ELF-1 (cell line): ENCODE measurements at regions not wholly inside any gene's neighbourhood (a gene's known extent, or its start where the extent isn't known, plus 50 kb on each side); places are given as distances from the start of the nearest gene placed in this dataset.
A peak's percentile ranks its signal among the peaks of the same experiment; 100 is the strongest.

ENCODE experiments used
- DNase-seq: peaks from one replicate; pipeline ENCODE4 v3.0.0-alpha.2; 2016; ENCODE audit warnings: low read depth, low spot score

GRCh38 chr11:69869311-69869939 lies 50.2 kb upstream of the FGF3 start:
- no peak for DNase-seq

- DNase-seq: no peak
Measured at GRCh38 chr11:69870766-69871165, 51.5 kb upstream of the FGF3 start.

- no peak for DNase-seq
Measured at GRCh38 chr11:69873166-69874077, 54.2 kb upstream of the FGF3 start.

DNA sequence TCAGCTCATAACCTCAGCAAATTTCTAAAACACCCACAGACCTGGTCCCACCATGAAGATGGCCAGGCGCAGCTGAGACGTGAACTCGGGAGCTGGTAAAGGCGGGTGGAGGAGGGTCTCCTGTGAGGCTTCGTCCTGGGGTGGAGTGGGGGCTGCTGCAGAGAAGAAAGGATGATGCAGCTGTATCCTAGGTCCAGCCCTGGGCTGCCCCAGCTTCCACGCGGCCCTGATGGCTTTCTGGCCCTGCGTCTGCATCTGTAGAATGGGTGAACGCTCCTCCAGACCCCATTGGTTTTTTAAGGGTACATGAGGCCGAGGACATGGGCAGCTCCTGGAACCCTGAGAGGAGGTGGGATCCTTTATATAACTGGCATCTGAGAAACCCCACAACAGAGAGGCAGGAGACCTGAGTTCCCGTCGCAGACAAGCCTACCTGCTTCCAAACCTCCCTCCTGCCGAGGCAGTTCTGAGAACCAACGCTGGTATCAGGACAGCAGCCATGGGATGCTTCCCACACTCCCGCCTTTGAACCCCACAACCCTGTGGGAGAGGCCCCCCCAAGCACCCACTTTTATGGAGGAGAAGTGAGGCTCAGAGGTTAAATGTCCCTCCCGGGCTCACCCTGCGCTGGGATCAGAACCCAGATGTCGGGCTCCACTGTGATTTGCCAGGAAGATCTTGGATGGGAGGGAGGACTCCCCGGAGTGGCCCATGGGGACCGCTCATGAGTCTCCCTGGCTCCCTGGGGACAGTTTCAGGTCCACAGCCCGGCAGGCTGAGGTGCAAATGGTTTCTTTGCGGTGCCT lies 55.2 kb upstream of the FGF3 start:
- no peak for DNase-seq

- DNase-seq: peak; percentile 60
Measured at GRCh38 chr11:69874984-69875624, 55.9 kb upstream of the FGF3 start.

GRCh38 chr11:69876013-69876412 lies 56.8 kb upstream of the FGF3 start:
- peak; percentile 1 for DNase-seq

DNA sequence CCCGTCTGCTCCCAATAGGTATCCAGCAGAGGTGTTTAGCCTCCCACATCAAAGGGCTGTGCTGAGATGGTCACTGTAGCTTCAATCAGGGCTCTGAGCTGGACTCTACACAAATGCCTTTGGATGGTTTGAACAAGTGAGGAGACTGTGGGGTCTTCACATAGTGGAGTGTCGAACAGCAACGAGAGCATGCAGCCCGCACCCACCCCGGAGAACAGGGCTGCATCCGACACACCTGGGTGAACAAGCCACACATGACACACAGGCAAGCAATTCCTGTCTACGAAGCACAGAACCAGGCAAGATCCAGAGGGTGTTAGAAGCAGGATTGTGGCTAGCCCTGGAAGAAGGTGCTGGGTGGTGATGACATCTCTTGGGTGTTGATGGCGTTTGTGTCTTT lies 58.0 kb upstream of the FGF3 start:
- DNase-seq: no peak

DNA sequence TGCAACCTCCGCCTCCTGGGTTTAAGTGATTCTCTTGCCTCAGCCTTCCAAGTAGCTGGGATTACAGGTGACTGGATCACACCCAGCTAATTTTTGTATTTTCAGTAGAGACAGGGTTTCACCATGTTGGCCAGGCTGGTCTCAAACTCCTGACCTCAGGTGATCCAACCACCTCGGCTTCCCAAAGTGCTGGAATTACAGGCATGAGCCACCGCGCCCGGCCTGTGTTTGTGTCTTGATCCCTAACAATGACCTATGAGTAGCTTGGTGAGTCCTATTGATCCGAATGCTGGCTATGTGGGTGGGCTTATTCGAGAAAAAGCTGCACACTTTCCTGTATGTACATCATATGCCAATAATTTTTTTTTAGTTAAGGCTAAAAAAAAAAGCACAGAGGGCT lies 58.5 kb upstream of the FGF3 start:
- DNase-seq: peak; percentile 1

DNA sequence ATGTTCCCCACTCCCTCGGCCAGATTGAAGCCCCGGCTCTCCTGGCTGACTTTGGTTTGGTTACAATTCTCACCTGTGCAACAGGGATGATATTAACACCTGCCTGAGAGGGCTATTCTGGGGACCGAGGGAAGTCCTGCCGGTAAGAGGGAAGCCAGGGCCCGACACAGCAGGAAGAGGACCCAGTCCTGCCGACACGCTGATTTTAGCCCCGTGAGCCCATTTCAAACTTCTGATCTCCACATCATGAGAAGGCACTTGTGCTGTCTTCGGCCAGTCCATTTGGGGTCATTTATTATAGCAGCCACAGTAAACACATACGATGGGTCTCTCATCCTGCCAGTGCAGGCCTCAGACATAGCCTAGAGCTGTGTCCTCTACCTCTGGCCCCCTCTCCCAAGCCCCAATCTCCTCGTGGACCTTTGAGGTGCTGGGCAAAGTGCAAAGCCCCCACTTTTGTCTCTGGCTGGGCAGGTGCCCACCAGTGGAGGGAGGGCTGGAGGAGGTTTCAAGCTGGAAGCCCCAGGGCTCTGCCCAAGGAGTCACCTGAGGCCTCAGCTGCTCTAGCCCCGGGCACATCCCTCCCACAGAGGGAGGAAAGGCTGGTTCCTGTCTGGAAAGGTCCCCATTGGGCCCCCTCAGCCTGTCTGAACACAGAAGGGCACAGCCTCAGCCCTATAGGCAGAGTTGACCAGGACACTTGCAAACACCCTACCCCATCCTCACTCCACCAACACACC lies 59.1 kb upstream of the FGF3 start:
- peak; percentile 1 for DNase-seq

GRCh38 chr11:69878927-69879728 lies 59.9 kb upstream of the FGF3 start:
- peak; percentile 13 for DNase-seq

- no peak for DNase-seq
Measured at GRCh38 chr11:69879729-69880005, 60.5 kb upstream of the FGF3 start.

DNA sequence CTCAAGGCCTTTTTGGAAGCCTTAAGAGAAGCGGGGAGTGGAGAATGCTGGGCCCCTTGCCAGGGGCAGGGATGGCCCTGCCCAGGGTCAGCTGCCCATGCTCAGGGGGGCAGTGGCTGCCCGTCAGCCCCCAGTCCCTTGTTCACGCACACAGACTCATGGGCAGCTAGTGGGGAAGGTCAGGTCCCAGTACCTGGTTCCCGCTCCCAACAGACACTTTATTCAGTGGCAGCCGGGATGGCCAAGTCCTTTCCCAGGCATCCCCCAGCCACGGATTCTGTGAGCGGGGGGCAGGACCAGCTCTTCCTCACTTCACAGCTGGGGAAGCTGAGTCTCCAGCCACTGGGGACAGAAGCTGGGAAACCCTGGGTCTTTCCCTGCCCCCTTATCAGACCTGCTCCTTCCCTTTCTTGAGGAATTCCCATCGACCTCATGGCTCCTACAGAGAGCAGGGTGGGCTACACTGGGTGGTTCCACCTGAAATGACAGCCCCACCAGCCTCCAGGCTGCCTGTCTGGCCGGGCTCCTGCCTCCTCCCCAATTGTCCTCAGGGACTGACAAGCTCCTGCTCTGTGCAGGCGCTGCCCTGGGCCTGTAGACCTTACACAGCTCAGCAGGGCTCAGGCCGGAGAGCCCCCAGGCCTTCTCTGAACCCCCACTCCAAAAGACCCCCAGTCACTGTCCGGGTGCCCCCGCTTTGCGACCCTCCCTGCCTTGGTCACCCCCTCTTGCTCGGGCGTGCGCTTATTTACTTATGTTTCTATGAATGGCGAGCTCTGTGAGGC lies 61.0 kb upstream of the FGF3 start:
- peak; percentile 15 for DNase-seq

GRCh38 chr11:69880826-69881445 lies 61.7 kb upstream of the FGF3 start:
- DNase-seq: peak; percentile 1

DNA sequence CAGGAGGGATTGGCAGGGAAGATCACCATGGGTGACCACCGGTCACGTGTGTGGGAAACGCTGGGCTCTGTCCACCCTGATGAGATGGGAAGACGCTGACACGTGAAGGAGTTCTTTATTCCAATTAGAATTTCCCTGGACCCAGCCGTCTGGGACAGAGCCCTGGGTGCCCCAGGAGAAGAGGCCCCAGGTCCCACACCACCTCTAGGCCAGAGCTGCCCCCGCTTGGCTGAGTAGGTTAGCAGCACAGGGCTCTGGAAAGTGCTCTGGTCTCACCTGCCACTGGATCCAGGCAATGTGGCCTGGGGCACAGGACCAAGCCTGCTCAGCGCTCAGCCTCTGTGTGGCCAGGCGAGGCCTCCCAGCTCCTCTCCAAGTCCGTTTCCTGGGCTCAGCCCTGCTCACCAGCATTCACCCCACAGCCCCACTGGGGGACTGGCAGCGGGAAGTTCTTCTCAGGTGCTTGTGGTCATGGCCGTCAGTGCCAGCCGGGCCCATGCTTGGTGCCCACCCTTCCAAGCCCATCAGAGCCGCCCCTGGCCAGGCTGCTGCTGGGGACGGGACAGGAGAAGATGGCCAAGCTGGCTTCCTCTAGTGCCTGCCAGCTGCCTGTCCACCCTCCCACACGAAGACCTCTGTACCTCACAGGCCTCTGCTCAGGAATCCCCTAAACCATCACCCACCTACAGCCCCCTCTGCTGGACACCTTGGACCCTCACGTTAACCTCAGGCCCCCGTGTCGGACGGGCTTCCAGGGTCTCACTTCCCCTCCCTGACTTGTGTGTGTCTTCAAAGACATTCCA lies 62.5 kb upstream of the FGF3 start:
- DNase-seq: peak; percentile 76

- DNase-seq: no peak
Measured at GRCh38 chr11:69882270-69882608, 63.0 kb upstream of the FGF3 start.

GRCh38 chr11:69883292-69884255 lies 64.4 kb upstream of the FGF3 start:
- DNase-seq: no peak

DNA sequence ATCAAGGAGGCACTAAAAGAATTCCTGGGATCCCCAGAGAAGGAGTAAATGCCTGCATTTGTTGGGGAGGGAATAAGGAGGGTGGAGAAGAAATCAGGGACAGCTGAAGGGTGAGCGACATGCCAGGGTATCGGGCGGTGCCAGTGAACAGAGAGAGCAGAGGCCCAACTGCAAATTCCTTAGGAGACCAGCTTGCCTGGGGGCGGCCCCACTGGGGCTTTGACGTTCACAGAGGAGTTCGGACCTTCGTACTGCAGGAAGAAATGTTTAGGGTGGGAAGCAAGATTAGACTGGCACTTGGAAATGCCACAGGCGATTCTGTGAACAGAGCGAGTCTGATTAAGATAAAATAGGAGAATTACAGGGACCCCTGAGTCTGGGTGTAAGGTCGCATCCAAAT lies 65.1 kb upstream of the FGF3 start:
- DNase-seq: no peak
